ENCODE measurements at regions not wholly inside any gene's neighbourhood (a gene's known extent, or its start where the extent isn't known, plus 50 kb on each side); places are given as distances from the start of the nearest gene placed in this dataset.

- no peak for TF ChIP-seq CTCF (IDR thresholded peaks at IDR 0.05; ENCODE audit: low read length)
- TF ChIP-seq EZH2 (IDR thresholded peaks at IDR 0.05; ENCODE audit: borderline replicate concordance, low read length) = no peak
Measured at GRCh38 chr10:78754269-78755062, 314.3 kb upstream of the ZMIZ1 start.
